ENCODE measurements at regions not wholly inside any gene's neighbourhood (a gene's known extent, or its start where the extent isn't known, plus 50 kb on each side); places are given as distances from the start of the nearest gene placed in this dataset.
"Not testable (repeated sequence)": the region's sequence is repeated elsewhere in the genome, so short reads cannot be mapped to it uniquely, and the experiment has no call there.

- not testable (repeated sequence) for H3K4me2 ChIP-seq (ENCODE audit: low read length); H3K36me3 ChIP-seq (ENCODE audit: insufficient read depth, low read length)
Observed at GRCh38 chr14:37692680-37693079, 97.3 kb downstream of the TTC6 start.

GRCh38 chr14:37693420-37693819 lies 98.0 kb downstream of the TTC6 start:
- not testable (repeated sequence) for H3K4me2 ChIP-seq (ENCODE audit: low read length); H3K4me3 ChIP-seq (ENCODE audit: low read length); H3K4me1 ChIP-seq (ENCODE audit: control insufficient read depth, insufficient read depth, low read length); H3K36me3 ChIP-seq (ENCODE audit: insufficient read depth, low read length); H3K9me3 ChIP-seq (replicated peaks; ENCODE audit: low read length); H3K9ac ChIP-seq (ENCODE audit: low read depth, low read length); H3K27me3 ChIP-seq (ENCODE audit: control insufficient read depth, insufficient read depth, low read length)

More at GRCh38 chr14:37692680-37693079, 97.3 kb downstream of the TTC6 start:
- H3K9ac ChIP-seq (ENCODE audit: low read depth, low read length); H3K9me3 ChIP-seq (replicated peaks; ENCODE audit: low read length); H3K27me3 ChIP-seq (ENCODE audit: control insufficient read depth, insufficient read depth, low read length); H3K4me3 ChIP-seq (ENCODE audit: low read length); H3K4me1 ChIP-seq (ENCODE audit: control insufficient read depth, insufficient read depth, low read length): not testable (repeated sequence)

GRCh38 chr14:37695866-37696265 lies 100.4 kb downstream of the TTC6 start:
- H3K4me2 ChIP-seq (ENCODE audit: low read length), result no peak overlapping the region
- no peaks in the 10 kb centered on the region for H3K9me3 ChIP-seq (replicated peaks; ENCODE audit: low read length)
- no peak overlapping the region for H3K9ac ChIP-seq (ENCODE audit: low read depth, low read length)
- H3K4me3 ChIP-seq (ENCODE audit: low read length), result no peak overlapping the region
- H3K36me3 ChIP-seq (ENCODE audit: insufficient read depth, low read length), result no peaks in the 10 kb centered on the region
- H3K4me1 ChIP-seq (ENCODE audit: control insufficient read depth, insufficient read depth, low read length), result peaks cover 4% of the 10 kb centered on the region
- no peaks in the 10 kb centered on the region for H3K27me3 ChIP-seq (ENCODE audit: control insufficient read depth, insufficient read depth, low read length)

- Histone ChIP-seq H3K36me3 (ENCODE audit: insufficient read depth, low read length) (no peaks in the 10 kb centered on the region), H3K9me3 (replicated peaks; ENCODE audit: low read length) (no peaks in the 10 kb centered on the region), H3K4me2 (ENCODE audit: low read length) (no peak overlapping the region), H3K9ac (ENCODE audit: low read depth, low read length) (no peak overlapping the region), H3K4me3 (ENCODE audit: low read length) (no peak overlapping the region), H3K27me3 (ENCODE audit: control insufficient read depth, insufficient read depth, low read length) (no peaks in the 10 kb centered on the region), H3K4me1 (ENCODE audit: control insufficient read depth, insufficient read depth, low read length) (peaks cover 4% of the 10 kb centered on the region)
Observed at GRCh38 chr14:37697489-37698121, 102.2 kb downstream of the TTC6 start.

- no peak overlapping the region for H3K9ac ChIP-seq (ENCODE audit: low read depth, low read length)
- H3K36me3 ChIP-seq (ENCODE audit: insufficient read depth, low read length), result no peaks in the 10 kb centered on the region
- peaks cover 4% of the 10 kb centered on the region for H3K4me1 ChIP-seq (ENCODE audit: control insufficient read depth, insufficient read depth, low read length)
- no peak overlapping the region for H3K4me3 ChIP-seq (ENCODE audit: low read length)
- H3K9me3 ChIP-seq (replicated peaks; ENCODE audit: low read length), result no peaks in the 10 kb centered on the region
- H3K4me2 ChIP-seq (ENCODE audit: low read length), result no peak overlapping the region
- H3K27me3 ChIP-seq (ENCODE audit: control insufficient read depth, insufficient read depth, low read length), result no peaks in the 10 kb centered on the region
Observed at GRCh38 chr14:37698840-37699777, 103.7 kb downstream of the TTC6 start.

GRCh38 chr14:37707716-37708115 lies 112.3 kb downstream of the TTC6 start:
- H3K27me3 ChIP-seq (ENCODE audit: control insufficient read depth, insufficient read depth, low read length), result no peaks in the 10 kb centered on the region
- no peak overlapping the region for H3K4me2 ChIP-seq (ENCODE audit: low read length)
- no peaks in the 10 kb centered on the region for H3K4me1 ChIP-seq (ENCODE audit: control insufficient read depth, insufficient read depth, low read length)
- H3K4me3 ChIP-seq (ENCODE audit: low read length), result no peak overlapping the region
- no peaks in the 10 kb centered on the region for H3K36me3 ChIP-seq (ENCODE audit: insufficient read depth, low read length)
- no peak overlapping the region for H3K9ac ChIP-seq (ENCODE audit: low read depth, low read length)
- no peaks in the 10 kb centered on the region for H3K9me3 ChIP-seq (replicated peaks; ENCODE audit: low read length)

- H3K36me3 ChIP-seq (ENCODE audit: insufficient read depth, low read length), result no peaks in the 10 kb centered on the region
- H3K4me3 ChIP-seq (ENCODE audit: low read length), result no peak overlapping the region
- H3K9ac ChIP-seq (ENCODE audit: low read depth, low read length), result no peak overlapping the region
- H3K4me1 ChIP-seq (ENCODE audit: control insufficient read depth, insufficient read depth, low read length), result no peaks in the 10 kb centered on the region
- no peak overlapping the region for H3K4me2 ChIP-seq (ENCODE audit: low read length)
- no peaks in the 10 kb centered on the region for H3K27me3 ChIP-seq (ENCODE audit: control insufficient read depth, insufficient read depth, low read length)
- H3K9me3 ChIP-seq (replicated peaks; ENCODE audit: low read length), result no peaks in the 10 kb centered on the region
Observed at GRCh38 chr14:37708481-37708880, 113.1 kb downstream of the TTC6 start.

GRCh38 chr14:37709419-37710195 lies 114.2 kb downstream of the TTC6 start:
- no peak overlapping the region for H3K4me3 ChIP-seq (ENCODE audit: low read length)
- no peaks in the 10 kb centered on the region for H3K36me3 ChIP-seq (ENCODE audit: insufficient read depth, low read length)
- H3K9me3 ChIP-seq (replicated peaks; ENCODE audit: low read length), result no peaks in the 10 kb centered on the region
- H3K9ac ChIP-seq (ENCODE audit: low read depth, low read length), result no peak overlapping the region
- H3K4me2 ChIP-seq (ENCODE audit: low read length), result no peak overlapping the region
- no peaks in the 10 kb centered on the region for H3K4me1 ChIP-seq (ENCODE audit: control insufficient read depth, insufficient read depth, low read length)
- no peaks in the 10 kb centered on the region for H3K27me3 ChIP-seq (ENCODE audit: control insufficient read depth, insufficient read depth, low read length)

- H3K4me1 ChIP-seq (ENCODE audit: control insufficient read depth, insufficient read depth, low read length), result no peaks in the 10 kb centered on the region
- no peaks in the 10 kb centered on the region for H3K27me3 ChIP-seq (ENCODE audit: control insufficient read depth, insufficient read depth, low read length)
- no peaks in the 10 kb centered on the region for H3K36me3 ChIP-seq (ENCODE audit: insufficient read depth, low read length)
- H3K9me3 ChIP-seq (replicated peaks; ENCODE audit: low read length), result no peaks in the 10 kb centered on the region
- H3K9ac ChIP-seq (ENCODE audit: low read depth, low read length), result no peak overlapping the region
- H3K4me3 ChIP-seq (ENCODE audit: low read length), result no peak overlapping the region
- H3K4me2 ChIP-seq (ENCODE audit: low read length), result no peak overlapping the region
Observed at GRCh38 chr14:37711356-37711830, 116.0 kb downstream of the TTC6 start.

- no peaks in the 10 kb centered on the region for H3K27me3 ChIP-seq (ENCODE audit: control insufficient read depth, insufficient read depth, low read length)
- H3K36me3 ChIP-seq (ENCODE audit: insufficient read depth, low read length), result no peaks in the 10 kb centered on the region
- no peaks in the 10 kb centered on the region for H3K4me1 ChIP-seq (ENCODE audit: control insufficient read depth, insufficient read depth, low read length)
- no peak overlapping the region for H3K4me2 ChIP-seq (ENCODE audit: low read length)
- H3K4me3 ChIP-seq (ENCODE audit: low read length), result no peak overlapping the region
- H3K9me3 ChIP-seq (replicated peaks; ENCODE audit: low read length), result no peaks in the 10 kb centered on the region
- no peak overlapping the region for H3K9ac ChIP-seq (ENCODE audit: low read depth, low read length)
Observed at GRCh38 chr14:37711831-37712475, 116.5 kb downstream of the TTC6 start.

GRCh38 chr14:37712476-37712860 lies 117.0 kb downstream of the TTC6 start:
- H3K4me3 ChIP-seq (ENCODE audit: low read length); H3K9ac ChIP-seq (ENCODE audit: low read depth, low read length); H3K4me1 ChIP-seq (ENCODE audit: control insufficient read depth, insufficient read depth, low read length); H3K9me3 ChIP-seq (replicated peaks; ENCODE audit: low read length); H3K4me2 ChIP-seq (ENCODE audit: low read length); H3K36me3 ChIP-seq (ENCODE audit: insufficient read depth, low read length); H3K27me3 ChIP-seq (ENCODE audit: control insufficient read depth, insufficient read depth, low read length): not testable (repeated sequence)

All from skeletal muscle satellite cell (primary cell).